ENCODE measurements at regions not wholly inside any gene's neighbourhood (a gene's known extent, or its start where the extent isn't known, plus 50 kb on each side); places are given as distances from the start of the nearest gene placed in this dataset.

DNA sequence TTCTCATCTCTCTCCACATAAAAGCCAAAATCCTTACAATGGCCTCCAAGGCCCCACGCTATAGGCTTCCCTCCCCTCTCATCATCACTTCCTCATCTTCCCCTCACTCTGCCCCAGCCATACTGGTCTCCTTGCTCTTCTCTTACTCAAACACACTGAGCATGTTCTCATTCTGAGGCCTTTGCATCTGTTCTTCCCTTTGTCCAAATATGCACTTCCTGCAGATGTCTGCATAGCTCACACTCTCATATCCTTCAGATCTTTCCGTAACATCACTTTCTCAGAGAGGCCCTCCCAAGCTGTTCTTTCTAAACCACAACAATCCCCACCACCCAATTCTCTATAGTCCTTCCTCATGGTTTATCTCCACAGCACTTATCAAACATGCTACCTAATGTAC is 284.1 kb downstream of the HHIPL2 start:
- WGBS (ENCODE audit: extremely low coverage, insufficient read length, low lambda C conversion rate) = no CpG with 5 or more reads among the region's 2 CpGs
- Histone ChIP-seq H4K91ac (ENCODE audit: insufficient read length, low read depth, low read length) (no peak overlapping the region), H4K5ac (ENCODE audit: insufficient read length, low read depth, low read length) (no peak overlapping the region), H3K27ac (ENCODE audit: insufficient read length, low read depth, low read length) (no peak overlapping the region), H2AFZ (ENCODE audit: low read length) (no peak overlapping the region), H2AK5ac (ENCODE audit: insufficient read length, low read length) (no peak overlapping the region), H3K9ac (ENCODE audit: extremely low read depth, insufficient read length, low read length) (no peak overlapping the region), H3K4me2 (ENCODE audit: insufficient read depth, insufficient read length, low read length) (no peak overlapping the region), H3K18ac (ENCODE audit: insufficient read length, low read depth, low read length) (no peak overlapping the region), H3T11ph (ENCODE audit: low read length) (no peak overlapping the region), H3K27me3 (ENCODE audit: insufficient read depth, low read length) (no peaks in the 10 kb centered on the region), H3K23me2 (ENCODE audit: insufficient read length, low read depth, low read length, poor library complexity, severe bottlenecking) (no peaks in the 10 kb centered on the region), H4K8ac (replicated peaks; ENCODE audit: insufficient read length, low read depth, low read length) (no peak overlapping the region), H3K56ac (ENCODE audit: insufficient read length, low read depth, low read length) (no peak overlapping the region), H3K4ac (ENCODE audit: low read depth, low read length) (no peak overlapping the region), H2BK120ac (ENCODE audit: low read depth, low read length, poor library complexity, severe bottlenecking) (no peak overlapping the region), H3K23ac (ENCODE audit: insufficient read length, low read depth, low read length) (no peak overlapping the region), H3K14ac (ENCODE audit: insufficient read depth, low read length) (no peak overlapping the region), H2BK5ac (ENCODE audit: insufficient read length, low read length) (no peak overlapping the region), H2BK15ac (ENCODE audit: low read depth, low read length) (no peak overlapping the region), H3K79me1 (ENCODE audit: insufficient read depth, low read depth, low read length, poor library complexity, severe bottlenecking) (no peaks in the 10 kb centered on the region), H3K9me3 (ENCODE audit: control insufficient read depth, low read depth, low read length) (no peaks in the 10 kb centered on the region), H2BK20ac (ENCODE audit: low read depth, low read length, poor library complexity, severe bottlenecking) (no peak overlapping the region), H3K79me2 (ENCODE audit: insufficient read depth, low read length) (no peaks in the 10 kb centered on the region), H4K20me1 (ENCODE audit: control insufficient read depth, insufficient read depth, insufficient read length) (no peaks in the 10 kb centered on the region), H3K4me1 (ENCODE audit: insufficient read depth, low read length) (no peaks in the 10 kb centered on the region; the same call in 1 of the 2 replicates), H2BK12ac (ENCODE audit: insufficient read length, low read depth, low read length) (no peak overlapping the region)
- Mint-ChIP-seq H3K9me3 (no peaks in the 10 kb centered on the region), H3K4me3 (no peak overlapping the region), H3K4me1 (peaks cover 14 to 15% of the 10 kb centered on the region in 2 experiments), H3K27me3 (ENCODE audit: low read depth) (no peaks in the 10 kb centered on the region), H3K36me3 (ENCODE audit: insufficient read depth in 1 of 3, low read depth in 3 of 3) (no peaks in the 10 kb centered on the region), H3K27ac (no peak overlapping the region)
- no peak for DNase-seq
- TF ChIP-seq, protein P1, sequence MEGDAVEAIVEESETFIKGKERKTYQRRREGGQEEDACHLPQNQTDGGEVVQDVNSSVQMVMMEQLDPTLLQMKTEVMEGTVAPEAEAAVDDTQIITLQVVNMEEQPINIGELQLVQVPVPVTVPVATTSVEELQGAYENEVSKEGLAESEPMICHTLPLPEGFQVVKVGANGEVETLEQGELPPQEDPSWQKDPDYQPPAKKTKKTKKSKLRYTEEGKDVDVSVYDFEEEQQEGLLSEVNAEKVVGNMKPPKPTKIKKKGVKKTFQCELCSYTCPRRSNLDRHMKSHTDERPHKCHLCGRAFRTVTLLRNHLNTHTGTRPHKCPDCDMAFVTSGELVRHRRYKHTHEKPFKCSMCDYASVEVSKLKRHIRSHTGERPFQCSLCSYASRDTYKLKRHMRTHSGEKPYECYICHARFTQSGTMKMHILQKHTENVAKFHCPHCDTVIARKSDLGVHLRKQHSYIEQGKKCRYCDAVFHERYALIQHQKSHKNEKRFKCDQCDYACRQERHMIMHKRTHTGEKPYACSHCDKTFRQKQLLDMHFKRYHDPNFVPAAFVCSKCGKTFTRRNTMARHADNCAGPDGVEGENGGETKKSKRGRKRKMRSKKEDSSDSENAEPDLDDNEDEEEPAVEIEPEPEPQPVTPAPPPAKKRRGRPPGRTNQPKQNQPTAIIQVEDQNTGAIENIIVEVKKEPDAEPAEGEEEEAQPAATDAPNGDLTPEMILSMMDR (conservative IDR thresholded peaks at IDR 0.05) = no peak
